Mucosa of stomach (tissue), 1 donor: ENCODE measurements at regions not wholly inside any gene's neighbourhood (a gene's known extent, or its start where the extent isn't known, plus 50 kb on each side); places are given as distances from the start of the nearest gene placed in this dataset.

ENCODE experiments used
- H3K27me3 ChIP-seq: one replicate; pipeline ENCODE4 v1.7.0; 2013; ENCODE audit warnings: mild to moderate bottlenecking, low read length; ENCODE audit not compliant: control insufficient read depth, insufficient read depth
- H3K36me3 ChIP-seq: one replicate; pipeline ENCODE4 v1.7.0; 2013; ENCODE audit warnings: low read length; ENCODE audit not compliant: control insufficient read depth, insufficient read depth
- H3K4me1 ChIP-seq: one replicate; pipeline ENCODE4 v1.7.0; 2013; ENCODE audit warnings: mild to moderate bottlenecking, low read length; ENCODE audit not compliant: control insufficient read depth, insufficient read depth
- H3K4me3 ChIP-seq: one replicate; pipeline ENCODE4 v1.7.0; 2013; ENCODE audit warnings: low read length
- H3K9ac ChIP-seq: one replicate; pipeline ENCODE4 v1.7.0; 2013; ENCODE audit warnings: mild to moderate bottlenecking, low read length, moderate library complexity
- H3K9me3 ChIP-seq: one replicate; pipeline ENCODE4 v1.7.0; 2013; ENCODE audit warnings: mild to moderate bottlenecking, low read length, moderate library complexity; ENCODE audit not compliant: control insufficient read depth
- donor health status: Pancreatic carcinoma.

GRCh38 chr7:7118822-7119221 lies 63.5 kb upstream of the C1GALT1 start:
- no peaks in the 10 kb centered on the region for H3K36me3 ChIP-seq
- H3K4me1 ChIP-seq, result peaks cover 33% of the 10 kb centered on the region
- no peaks in the 10 kb centered on the region for H3K9me3 ChIP-seq
- H3K27me3 ChIP-seq, result no peaks in the 10 kb centered on the region
- H3K9ac ChIP-seq, result no peak overlapping the region
- no peak overlapping the region for H3K4me3 ChIP-seq

- Histone ChIP-seq H3K27me3 (no peaks in the 10 kb centered on the region), H3K36me3 (no peaks in the 10 kb centered on the region), H3K9me3 (no peaks in the 10 kb centered on the region), H3K4me3 (no peak overlapping the region), H3K9ac (no peak overlapping the region), H3K4me1 (peaks cover 27% of the 10 kb centered on the region)
Observed at GRCh38 chr7:7119729-7120128, 62.6 kb upstream of the C1GALT1 start.

GRCh38 chr7:7122033-7122478 lies 60.3 kb upstream of the C1GALT1 start:
- peaks cover 17% of the 10 kb centered on the region for H3K4me1 ChIP-seq
- no peak overlapping the region for H3K4me3 ChIP-seq
- H3K36me3 ChIP-seq, result no peaks in the 10 kb centered on the region
- H3K27me3 ChIP-seq, result no peaks in the 10 kb centered on the region
- H3K9ac ChIP-seq, result no peak overlapping the region
- H3K9me3 ChIP-seq, result no peaks in the 10 kb centered on the region

DNA sequence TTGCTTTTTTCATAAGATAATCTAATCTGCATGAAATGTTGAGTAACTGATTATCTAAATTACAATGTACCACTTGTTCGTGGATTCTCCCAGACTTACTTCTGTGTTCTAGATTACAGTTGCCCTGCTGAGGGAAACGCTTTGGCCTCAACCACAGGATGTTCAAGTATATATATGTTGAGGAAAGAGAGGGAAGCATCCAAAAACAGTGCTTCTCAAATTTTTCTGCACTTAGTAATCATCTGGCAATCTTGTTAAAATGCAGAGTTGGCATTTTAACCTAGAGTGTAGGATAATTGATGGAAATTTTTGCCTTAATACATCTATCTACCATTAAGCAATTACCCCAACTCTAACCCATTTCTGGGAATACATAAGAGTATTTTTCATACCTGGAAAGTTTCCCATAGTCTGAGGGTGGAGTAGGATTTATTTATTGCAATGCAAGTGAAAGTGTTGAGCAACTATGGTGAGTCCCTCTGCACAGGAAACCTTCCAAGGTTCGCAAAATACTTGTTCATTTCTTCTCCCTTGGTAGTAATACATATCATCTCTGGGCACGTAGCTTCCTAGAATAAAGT lies 59.6 kb upstream of the C1GALT1 start:
- Histone ChIP-seq H3K27me3 (no peaks in the 10 kb centered on the region), H3K9ac (no peak overlapping the region), H3K9me3 (no peaks in the 10 kb centered on the region), H3K4me1 (peaks cover 21% of the 10 kb centered on the region), H3K4me3 (no peak overlapping the region), H3K36me3 (no peaks in the 10 kb centered on the region)

- no peaks in the 10 kb centered on the region for H3K9me3 ChIP-seq
- no peak overlapping the region for H3K9ac ChIP-seq
- H3K4me3 ChIP-seq, result no peak overlapping the region
- H3K4me1 ChIP-seq, result peaks cover 18% of the 10 kb centered on the region
- no peaks in the 10 kb centered on the region for H3K27me3 ChIP-seq
- H3K36me3 ChIP-seq, result no peaks in the 10 kb centered on the region
Observed at GRCh38 chr7:7125963-7126362, 56.4 kb upstream of the C1GALT1 start.

DNA sequence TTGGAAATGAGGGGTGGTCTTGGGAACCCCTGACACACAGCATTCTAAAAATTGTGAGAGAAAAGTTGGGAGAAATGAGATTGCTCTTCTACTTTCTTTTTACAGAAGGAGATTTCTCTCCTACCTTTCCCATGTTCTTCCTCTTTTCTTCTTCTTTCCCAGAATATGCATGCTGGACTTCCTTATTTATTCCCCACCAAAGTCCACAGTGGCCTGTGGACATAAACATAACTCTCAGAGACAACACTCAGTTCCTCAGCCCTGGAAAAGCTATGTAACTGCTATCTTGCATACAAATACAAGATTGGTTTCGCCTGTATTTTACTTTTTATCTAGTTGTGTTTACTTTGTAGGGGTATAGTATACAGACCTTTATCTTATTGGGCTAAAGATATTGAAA lies 54.6 kb upstream of the C1GALT1 start:
- no peak overlapping the region for H3K4me3 ChIP-seq
- no peaks in the 10 kb centered on the region for H3K27me3 ChIP-seq
- H3K9ac ChIP-seq, result no peak overlapping the region
- peaks cover 24% of the 10 kb centered on the region for H3K4me1 ChIP-seq
- no peaks in the 10 kb centered on the region for H3K9me3 ChIP-seq
- no peaks in the 10 kb centered on the region for H3K36me3 ChIP-seq

GRCh38 chr7:7129381-7129780 lies 53.0 kb upstream of the C1GALT1 start:
- Histone ChIP-seq H3K9ac (no peak overlapping the region), H3K27me3 (no peaks in the 10 kb centered on the region), H3K36me3 (no peaks in the 10 kb centered on the region), H3K9me3 (no peaks in the 10 kb centered on the region), H3K4me1 (peaks cover 26% of the 10 kb centered on the region), H3K4me3 (no peak overlapping the region)

GRCh38 chr7:7131273-7131672 lies 51.1 kb upstream of the C1GALT1 start:
- Histone ChIP-seq H3K4me1 (peaks cover 41% of the 10 kb centered on the region), H3K4me3 (no peak overlapping the region), H3K36me3 (no peaks in the 10 kb centered on the region)

More at GRCh38 chr7:7131273-7131672, 51.1 kb upstream of the C1GALT1 start:
- Histone ChIP-seq H3K9ac (no peak overlapping the region), H3K27me3 (no peaks in the 10 kb centered on the region), H3K9me3 (no peaks in the 10 kb centered on the region)
